T-helper 1 cell treated with Interleukin-12 subunit alpha and Interleukin-12 subunit beta and Interleukin-4 antibody, amounts not matched to agents 30 ng/mL and 1 ng/mL, for 36 hours (primary cell): ENCODE measurements at regions not wholly inside any gene's neighbourhood (a gene's known extent, or its start where the extent isn't known, plus 50 kb on each side); places are given as distances from the start of the nearest gene placed in this dataset.

Experiments
- intact Hi-C: fragments of 100-400 bp; cut with micrococcal nuclease; formaldehyde crosslinking; loops from one replicate; pipeline ENCODE4 v1.15.1; 2024

DNA sequence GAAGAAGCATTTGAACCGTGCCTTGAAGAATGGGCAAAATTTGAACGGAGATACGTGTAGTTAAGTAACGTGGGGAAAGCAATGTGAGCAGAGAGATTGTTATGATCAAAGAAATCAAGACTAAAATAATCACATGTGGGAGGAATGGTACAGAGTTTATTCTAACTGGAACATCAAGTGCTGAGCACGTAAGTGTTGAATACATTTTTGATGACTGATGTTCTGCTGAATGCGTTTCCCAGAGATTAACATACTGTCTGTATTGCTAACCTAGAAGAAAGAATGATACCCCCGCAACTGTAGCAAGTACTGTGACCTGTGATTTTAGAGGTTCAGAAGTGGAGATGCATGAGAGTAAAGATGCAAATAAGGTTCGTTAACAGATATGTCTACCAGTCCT lies 146.9 kb upstream of the EPHA7 start:
- intact Hi-C loops, result no loop called here

DNA sequence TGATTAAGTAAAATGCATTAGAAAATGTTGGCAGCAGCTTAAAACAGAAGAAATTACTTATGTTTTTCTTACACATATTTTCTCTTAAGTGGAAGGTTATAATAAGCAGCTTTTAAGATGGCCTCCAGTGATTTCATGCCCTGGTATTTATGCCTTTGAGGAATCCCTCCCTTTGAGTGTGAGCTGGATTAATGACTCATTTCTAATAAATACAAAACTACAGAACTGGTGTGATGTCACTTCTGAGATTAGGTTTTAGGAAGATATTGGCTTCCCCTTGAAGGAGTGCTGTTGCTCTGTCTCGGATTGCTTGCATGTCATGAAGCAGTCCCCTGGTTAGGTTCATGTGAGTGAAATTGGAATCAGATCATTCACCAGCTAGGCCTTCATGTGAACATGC lies 143.2 kb upstream of the EPHA7 start:
- intact Hi-C loops, result no loop called here

DNA sequence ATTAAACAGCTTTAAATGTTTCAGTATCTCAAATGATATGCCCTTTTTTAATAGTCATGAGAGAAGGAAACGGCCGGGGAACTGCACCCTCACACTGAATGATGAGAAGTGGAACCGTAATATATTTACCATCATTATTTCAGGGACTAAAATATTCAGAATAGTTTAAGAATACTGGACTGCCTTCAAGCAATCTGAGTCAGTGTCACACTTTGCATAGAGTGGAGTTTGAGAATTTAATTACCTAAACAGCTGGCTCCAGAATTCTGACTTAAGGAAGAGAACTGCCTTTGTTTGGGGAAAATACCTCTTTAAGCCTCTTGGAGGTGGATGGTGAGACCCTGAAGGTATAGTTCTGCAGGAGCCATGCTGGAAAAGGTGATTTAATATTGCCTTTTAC lies 135.9 kb upstream of the EPHA7 start:
- intact Hi-C loops, result no loop called here

DNA sequence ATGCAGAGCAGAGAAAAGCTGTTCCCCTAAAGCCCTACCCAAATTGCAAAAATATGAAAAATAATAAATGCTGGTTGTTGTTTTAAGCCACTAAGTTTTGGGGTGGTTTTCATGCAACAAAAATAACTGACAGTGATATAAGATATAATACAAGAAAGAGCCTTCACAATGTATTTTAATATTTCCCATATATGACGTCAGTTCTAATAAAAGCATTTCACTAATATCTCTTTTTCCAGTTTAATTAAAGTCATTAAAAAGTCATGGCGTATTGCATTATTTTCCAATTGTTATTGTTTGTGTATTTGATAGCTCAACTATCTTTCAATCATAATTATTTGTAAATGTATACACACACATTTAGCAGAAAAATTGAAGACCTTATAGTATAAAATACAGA lies 134.7 kb upstream of the EPHA7 start:
- intact Hi-C loops, result no loop called here

DNA sequence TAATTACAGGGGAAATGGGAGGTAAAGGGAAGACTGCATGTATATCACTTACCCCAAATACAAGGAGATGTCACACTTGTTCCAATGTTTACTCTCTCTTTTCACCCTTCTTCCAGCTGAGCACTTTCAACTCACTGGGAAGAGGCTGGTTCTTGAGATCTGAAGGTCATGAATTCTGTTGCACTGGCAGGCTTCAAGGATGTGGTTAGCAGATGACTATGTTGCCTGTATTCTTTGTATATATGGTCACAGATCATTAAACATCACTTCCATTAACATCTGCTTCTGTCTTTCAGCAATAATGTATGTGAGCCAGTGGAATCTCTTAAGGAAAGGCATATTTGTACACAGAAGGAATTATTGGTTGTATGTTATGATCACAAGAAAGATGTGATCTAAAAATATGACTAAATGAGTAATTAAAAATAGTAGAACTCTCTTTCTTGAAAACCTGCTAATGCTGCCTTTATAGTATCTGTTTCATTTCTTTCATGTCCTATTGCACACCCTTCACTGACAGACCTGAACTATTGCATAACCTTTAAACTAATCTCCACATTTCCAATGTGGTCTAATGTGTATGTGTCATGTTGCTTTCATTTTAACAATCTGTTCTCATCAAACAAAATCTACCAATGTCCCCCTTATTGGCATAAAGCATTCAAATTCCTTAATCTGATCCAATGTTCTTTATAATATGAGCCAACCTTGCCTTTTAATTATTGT lies 131.4 kb upstream of the EPHA7 start:
- intact Hi-C loops, result no loop called here

DNA sequence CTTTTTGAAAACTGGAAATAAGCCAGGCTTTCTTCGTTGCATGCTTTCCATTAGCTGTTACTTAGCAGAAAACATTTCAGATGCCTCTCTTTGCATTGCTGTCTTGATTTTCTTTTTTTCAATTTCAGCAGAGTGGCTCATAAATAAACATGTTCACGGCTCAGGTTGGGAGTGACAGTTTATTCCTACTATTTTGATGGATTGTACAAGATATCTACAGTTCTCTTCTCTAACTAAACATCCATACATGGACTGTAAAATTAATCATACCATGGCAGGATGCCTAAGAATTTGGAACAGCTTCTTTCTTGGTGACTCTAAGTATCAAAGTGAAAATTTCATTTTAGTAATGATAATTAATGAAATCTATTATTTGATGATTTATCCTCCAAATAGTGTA lies 130.5 kb upstream of the EPHA7 start:
- intact Hi-C loops, result no loop called here

DNA sequence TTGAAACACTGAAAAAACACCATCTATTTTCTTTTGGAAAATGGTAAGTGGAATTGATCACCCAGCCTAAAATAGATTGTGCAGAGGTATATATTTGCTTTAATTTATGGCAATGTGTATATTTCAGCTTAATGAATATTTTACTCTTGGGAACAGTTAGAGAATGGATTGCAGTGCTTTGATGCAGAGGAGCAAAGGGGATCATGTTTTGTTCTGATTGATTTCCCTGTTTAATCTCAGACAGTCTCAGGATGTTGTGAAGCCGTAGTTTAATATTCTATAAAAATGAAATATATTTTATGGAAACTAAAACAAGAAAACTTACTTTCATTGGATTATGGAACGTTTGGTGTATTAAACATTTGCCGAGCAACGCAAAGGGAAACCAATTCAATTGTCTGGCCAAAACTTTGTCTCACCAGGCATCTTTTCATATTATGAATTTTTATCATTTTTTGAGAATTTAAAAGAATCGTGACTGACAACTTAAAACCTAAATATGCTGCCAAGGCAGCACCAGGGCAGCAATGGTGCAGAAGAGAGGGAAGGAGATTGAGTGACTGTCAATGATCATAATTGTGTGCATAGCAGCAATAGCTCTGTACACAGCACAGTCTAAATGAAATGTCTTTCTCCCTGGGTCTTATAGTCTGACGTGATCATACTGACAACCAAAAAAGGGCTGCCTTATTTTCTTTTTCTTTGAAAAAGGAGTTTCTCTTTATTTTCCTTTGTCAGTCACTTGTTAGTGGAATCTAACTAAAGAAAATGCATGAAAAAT lies 105.5 kb upstream of the EPHA7 start:
- intact Hi-C loops, result no loop called here

DNA sequence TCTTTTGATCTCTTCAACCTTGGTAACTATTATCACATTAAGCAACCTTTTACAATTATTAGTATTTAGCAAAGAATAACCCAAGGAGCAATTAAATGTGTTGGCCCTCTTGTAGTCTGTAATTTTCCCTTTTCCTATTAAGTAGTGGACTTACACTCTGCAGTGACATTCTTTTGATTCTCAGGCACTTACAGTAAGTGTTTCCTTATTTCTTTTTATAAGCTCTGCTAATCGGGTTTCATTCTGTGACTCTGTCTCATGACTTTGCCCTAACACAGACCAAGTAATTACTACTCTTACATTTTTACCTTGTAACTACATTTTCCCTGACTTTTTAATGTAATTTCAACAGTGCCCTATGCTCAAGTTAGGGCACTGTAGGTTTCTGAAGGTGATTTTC lies 104.0 kb upstream of the EPHA7 start:
- intact Hi-C loops, result no loop called here

DNA sequence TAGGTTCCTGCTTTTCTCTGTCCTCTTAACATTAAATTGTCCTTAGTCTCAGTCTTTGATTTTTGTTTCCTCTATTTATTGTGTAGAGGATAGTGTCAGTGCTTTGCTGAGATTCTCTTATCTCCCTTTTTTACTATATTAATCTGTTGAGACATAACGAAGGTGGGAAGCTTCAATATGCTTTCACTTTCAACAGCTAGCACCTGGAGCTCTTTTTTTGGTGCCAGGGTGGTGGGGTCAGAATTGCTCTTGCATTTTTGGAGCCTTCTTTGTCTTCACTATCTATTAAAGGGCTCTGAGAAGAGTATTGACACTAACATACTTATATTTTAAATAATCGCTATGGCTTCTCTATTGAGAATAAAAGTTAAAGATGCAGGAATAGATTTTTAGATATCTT lies 97.1 kb upstream of the EPHA7 start:
- intact Hi-C loops, result no loop called here

DNA sequence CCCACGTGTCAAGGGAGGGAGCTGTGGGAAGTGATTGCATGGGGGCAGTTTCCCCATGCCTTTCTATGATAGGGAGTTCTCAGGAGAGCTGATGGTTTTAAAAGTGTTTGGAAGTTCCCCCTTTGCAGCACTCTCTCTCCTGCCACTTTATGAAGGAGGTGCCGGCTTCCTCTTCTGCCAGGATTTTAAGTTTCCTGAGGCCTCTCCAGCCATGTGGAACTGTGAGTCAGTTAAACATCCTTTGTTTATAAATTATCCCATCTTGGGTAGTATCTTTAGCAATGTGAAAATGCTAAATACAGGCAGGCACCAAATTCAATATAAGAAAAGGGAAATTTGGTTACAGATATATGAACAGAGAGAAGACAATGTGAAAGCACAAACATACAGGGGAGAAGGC lies 96.4 kb upstream of the EPHA7 start:
- intact Hi-C loops, result no loop called here

DNA sequence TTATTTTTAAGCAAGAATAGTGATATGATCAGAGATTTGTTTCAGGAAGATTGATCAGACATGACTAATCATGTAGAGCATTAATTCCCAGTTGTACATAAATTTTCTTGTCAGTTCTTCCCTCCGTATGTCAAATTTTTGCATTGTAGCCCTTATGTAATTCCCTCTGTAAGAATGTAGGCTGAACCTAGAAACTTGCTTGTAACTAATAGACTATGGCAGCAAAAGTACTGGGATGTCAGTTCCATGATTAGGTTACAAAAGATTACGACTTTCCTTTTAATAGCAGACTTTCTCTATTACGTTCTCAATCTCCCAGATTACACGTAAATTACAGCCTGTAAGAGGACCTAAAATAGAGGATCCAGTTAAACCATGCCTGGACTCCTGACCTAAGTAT lies 79.4 kb upstream of the EPHA7 start:
- intact Hi-C loops, result no loop called here

DNA sequence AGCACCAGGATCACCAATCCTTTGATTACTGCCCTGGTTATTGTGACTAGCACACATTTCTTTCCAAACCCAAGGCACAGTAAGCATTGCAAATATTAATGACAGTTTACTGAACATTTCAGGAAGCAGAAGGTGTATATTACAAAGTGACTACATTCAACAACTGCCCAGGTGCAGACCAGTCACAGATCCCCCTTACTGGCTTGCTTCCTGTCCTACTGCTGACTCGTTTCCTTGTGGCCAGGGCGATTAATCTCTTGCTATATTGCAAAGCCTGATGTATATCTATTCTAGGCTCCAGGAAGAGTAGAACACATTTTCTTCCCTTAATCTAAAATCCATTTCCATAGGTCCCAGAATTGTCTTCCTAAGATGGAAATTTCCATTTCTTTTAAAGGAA lies 77.2 kb upstream of the EPHA7 start:
- intact Hi-C loops, result no loop called here

DNA sequence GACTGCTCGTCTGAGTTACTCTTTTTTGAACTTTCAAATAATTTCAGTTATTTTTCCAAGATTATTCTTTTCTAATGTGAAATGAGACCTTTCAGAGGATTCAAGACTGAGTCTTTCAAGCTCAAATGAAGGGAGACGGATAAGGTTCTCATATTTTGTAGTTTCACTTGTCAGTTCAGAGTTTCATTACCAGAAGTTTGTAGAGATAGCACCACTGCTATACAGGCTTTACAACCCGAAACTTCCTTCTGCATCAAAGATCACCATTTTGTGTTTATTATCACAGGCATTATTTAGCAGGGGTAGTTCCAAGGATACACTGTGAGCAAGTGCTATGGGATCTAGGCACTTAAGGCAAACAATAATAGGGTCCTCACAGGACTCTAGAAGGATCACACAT lies 74.7 kb upstream of the EPHA7 start:
- intact Hi-C loops, result no loop called here

DNA sequence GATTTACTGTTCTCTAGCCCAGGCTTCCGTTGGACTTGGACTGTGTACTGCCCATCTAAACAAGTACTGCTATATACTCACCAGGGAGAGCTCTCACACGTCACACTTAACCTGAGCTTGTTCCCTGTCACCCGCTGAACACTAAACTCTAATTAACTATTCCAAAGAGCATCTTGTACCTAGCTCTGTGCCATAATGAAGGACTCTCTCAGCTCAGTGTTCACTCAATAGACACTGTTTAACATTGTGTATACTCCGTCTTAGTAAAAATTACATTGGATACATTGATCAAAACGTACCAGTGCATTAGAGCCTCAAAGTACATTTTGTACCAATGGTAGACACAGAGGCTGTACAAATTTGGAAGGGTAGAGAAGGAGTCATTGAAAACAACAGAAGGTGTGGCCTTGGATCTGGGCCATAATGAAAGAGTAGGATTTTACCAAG lies 55.4 kb upstream of the EPHA7 start:
- intact Hi-C loops, result no loop called here

DNA sequence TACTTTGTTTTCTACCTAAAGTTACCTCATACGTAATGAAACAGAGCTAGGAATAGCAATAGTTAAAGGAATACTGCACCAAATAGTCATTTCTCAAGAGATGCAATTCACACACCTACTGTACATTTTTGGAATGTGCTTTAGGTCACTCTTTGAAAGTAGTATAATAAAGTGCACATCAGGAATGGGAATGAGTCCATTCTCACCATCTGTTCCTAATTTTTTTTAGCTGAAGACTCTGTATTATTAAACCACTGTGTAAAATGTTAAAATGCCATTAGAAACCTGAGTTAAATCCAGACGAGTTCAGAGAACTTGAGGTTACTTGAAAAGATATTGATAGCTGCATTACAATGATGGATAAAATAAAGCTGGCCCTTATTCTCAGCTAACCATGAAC lies 51.9 kb upstream of the EPHA7 start:
- intact Hi-C loops, result no loop called here
